ENCODE measurements at regions not wholly inside any gene's neighbourhood (a gene's known extent, or its start where the extent isn't known, plus 50 kb on each side); places are given as distances from the start of the nearest gene placed in this dataset.
A peak's percentile ranks its signal among the peaks of the same experiment; 100 is the strongest.

DNA sequence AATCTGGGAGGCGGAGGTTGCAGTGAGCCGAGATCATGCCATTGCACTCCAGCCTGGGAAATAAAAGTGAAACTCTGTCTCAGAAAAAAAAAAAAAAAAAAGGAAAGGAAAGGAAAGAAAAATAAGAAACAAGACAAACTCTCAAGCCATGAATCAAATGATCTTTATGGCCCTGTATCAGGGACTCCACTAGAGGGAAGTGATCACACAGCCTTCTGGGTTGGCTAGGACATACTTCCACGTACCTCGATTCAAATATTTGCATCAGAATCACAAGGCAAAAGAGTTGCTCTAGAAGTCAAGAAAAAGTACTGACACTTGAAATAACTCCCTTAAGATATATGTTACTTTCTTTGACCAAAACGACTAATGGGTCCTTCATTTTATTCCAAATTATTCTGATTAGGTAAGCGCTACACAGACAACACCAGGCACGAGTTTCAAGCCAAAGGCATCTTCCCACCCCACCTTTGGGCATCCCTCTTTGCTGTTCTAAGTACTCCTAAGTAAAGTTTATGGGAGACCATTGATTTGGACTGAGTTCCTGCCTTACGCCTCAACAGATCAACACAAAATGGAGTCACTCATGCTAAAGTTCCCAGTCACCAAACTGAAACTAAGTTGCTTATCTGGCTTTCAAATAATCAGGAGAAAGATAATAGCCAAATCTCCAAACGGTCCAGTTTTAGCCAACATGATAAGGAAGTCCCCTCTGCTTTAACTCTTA is 77.5 kb upstream of the NT5E start (continued):
- TF ChIP-seq, protein P1, sequence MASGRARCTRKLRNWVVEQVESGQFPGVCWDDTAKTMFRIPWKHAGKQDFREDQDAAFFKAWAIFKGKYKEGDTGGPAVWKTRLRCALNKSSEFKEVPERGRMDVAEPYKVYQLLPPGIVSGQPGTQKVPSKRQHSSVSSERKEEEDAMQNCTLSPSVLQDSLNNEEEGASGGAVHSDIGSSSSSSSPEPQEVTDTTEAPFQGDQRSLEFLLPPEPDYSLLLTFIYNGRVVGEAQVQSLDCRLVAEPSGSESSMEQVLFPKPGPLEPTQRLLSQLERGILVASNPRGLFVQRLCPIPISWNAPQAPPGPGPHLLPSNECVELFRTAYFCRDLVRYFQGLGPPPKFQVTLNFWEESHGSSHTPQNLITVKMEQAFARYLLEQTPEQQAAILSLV (tag; IDR thresholded peaks at IDR 0.05): 0 out of 2 replicates have a peak, but pooled peaks have one; percentile 31
- TF ChIP-seq NR4A1 (CRISPR knock-in tag; IDR thresholded peaks at IDR 0.05) (no peak), NR4A1 (tag; IDR thresholded peaks at IDR 0.05) (peak; percentile 84), ZNF253 (CRISPR knock-in tag; conservative IDR thresholded peaks at IDR 0.05) (no peak)

DNA sequence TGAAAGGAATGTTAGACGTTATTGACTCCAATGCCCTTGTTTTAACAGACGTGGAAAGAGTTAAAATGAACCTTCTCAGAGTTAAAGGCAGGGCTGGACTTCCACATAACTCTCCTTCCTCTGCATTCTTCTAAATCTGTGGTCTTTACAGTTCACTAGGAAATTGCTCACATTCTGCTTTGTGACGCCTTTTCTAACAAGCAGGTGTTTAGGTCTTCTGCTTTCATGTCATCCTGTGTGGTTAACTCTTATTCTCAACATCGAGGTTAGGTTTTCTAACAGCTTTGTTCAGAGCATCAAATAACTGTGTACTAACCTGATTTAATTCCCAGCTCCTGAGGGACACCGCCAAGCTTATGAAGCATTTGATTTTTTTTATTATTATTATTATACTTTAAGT is 81.3 kb upstream of the NT5E start:
- DNase-seq (ENCODE audit: extremely low read depth in 1 of 4, low spot score in 3 of 4): no peak

More for the DNA sequence above, 81.3 kb upstream of the NT5E start:
- H3K36me3 ChIP-seq (ENCODE audit: control insufficient read depth, insufficient read depth, low read length): no peaks in the 10 kb centered on the region
- H3K4me3 ChIP-seq: no peak overlapping the region
- no peaks in the 10 kb centered on the region for H3K9me3 ChIP-seq (replicated peaks; ENCODE audit: control insufficient read depth, insufficient read depth, low read depth, low read length)
- no peak overlapping the region for H2AFZ ChIP-seq (ENCODE audit: low read depth, low read length)
- BruUV-seq (replicated peaks): no TSS peak
- TF ChIP-seq PTRF (tag; IDR thresholded peaks at IDR 0.05) (no peak), CREBBP (IDR thresholded peaks at IDR 0.05; ENCODE audit: low read depth, low read length) (no peak), HDAC8 (tag; IDR thresholded peaks at IDR 0.05) (no peak), ZNF197 (CRISPR knock-in tag; IDR thresholded peaks at IDR 0.05; ENCODE audit: low read depth) (no peak), ZNF766 (CRISPR knock-in tag; conservative IDR thresholded peaks at IDR 0.05) (no peak), ZNF695 (CRISPR knock-in tag; IDR thresholded peaks at IDR 0.05) (no peak), ZFX (CRISPR knock-in tag; IDR thresholded peaks at IDR 0.05) (no peak), SLC30A9 (CRISPR knock-in tag; IDR thresholded peaks at IDR 0.05) (no peak), COPS2 (conservative IDR thresholded peaks at IDR 0.05) (no peak), RB1 (IDR thresholded peaks at IDR 0.05; ENCODE audit: low read depth) (no peak), HMG20B (CRISPR knock-in tag; IDR thresholded peaks at IDR 0.05) (no peak), SRF (CRISPR knock-in tag; IDR thresholded peaks at IDR 0.05) (no peak), ATF7 (IDR thresholded peaks at IDR 0.05) (no peak)
- no peaks in the 10 kb centered on the region for H3K9me1 ChIP-seq (ENCODE audit: control insufficient read depth, insufficient read depth, low read length)
- WGBS (ENCODE audit: insufficient coverage, low coverage, missing lambda C conversion rate): 0% methylated on average over 5 of the region's 5 CpGs
- no peak overlapping the region for H3K9ac ChIP-seq (ENCODE audit: insufficient read depth in 1 of 2, low read depth in 2 of 2, low read length in 2 of 2)
- FAIRE-seq: no peak
- H3K4me1 ChIP-seq (replicated peaks in 1 of 2; ENCODE audit: control insufficient read depth in 2 of 2, insufficient read depth in 2 of 2, low read length in 2 of 2): no peaks in the 10 kb centered on the region
- no peak for ATAC-seq
- intact Hi-C loops (cut with micrococcal nuclease): no loop called here
- POLR2A ChIA-PET: no interaction called here
- no peak overlapping the region for H3K4me2 ChIP-seq (ENCODE audit: insufficient read depth, low read length)
- CTCF ChIA-PET (ENCODE audit: low intra/inter-chr PET ratio): no interaction called here
- H3K27ac ChIP-seq (ENCODE audit: extremely low read depth, low read depth, low read length): no peak overlapping the region
- in situ Hi-C loops (cut with MboI): no loop called here
- H3K79me2 ChIP-seq (ENCODE audit: control insufficient read depth, insufficient read depth, low read length): no peaks in the 10 kb centered on the region
- no peaks in the 10 kb centered on the region for H3K27me3 ChIP-seq (ENCODE audit: control insufficient read depth in 2 of 2, insufficient read depth in 2 of 2, low read length in 2 of 2)
- no peaks in the 10 kb centered on the region for H4K20me1 ChIP-seq (replicated peaks; ENCODE audit: control insufficient read depth, insufficient read depth, low read length)

All from K562 (cell line).